HG03558 (cell line): ENCODE measurements at regions not wholly inside any gene's neighbourhood (a gene's known extent, or its start where the extent isn't known, plus 50 kb on each side); places are given as distances from the start of the nearest gene placed in this dataset.
"Not testable (repeated sequence)": the region's sequence is repeated elsewhere in the genome, so short reads cannot be mapped to it uniquely, and the experiment has no call there.

Source experiments
- ATAC-seq: cut with Tn5 transposase; IDR thresholded peaks from one replicate; pipeline ENCODE4 v1.9.1; 2021; ENCODE audit warnings: moderate number of reproducible peaks; ENCODE audit not compliant: unreplicated experiment; ENCODE audit errors: extremely low read depth

- ATAC-seq: no peak
Observed at GRCh38 chr13:38283346-38283745, 66.3 kb upstream of the UFM1 start.

- ATAC-seq: no peak
Observed at GRCh38 chr13:38265132-38265497, 84.5 kb upstream of the UFM1 start.

GRCh38 chr13:38264363-38265131 is 85.1 kb upstream of the UFM1 start:
- ATAC-seq: no peak

GRCh38 chr13:38262211-38262610 is 87.4 kb upstream of the UFM1 start:
- no peak for ATAC-seq

GRCh38 chr13:38255600-38255999 is 94.1 kb upstream of the UFM1 start:
- ATAC-seq: no peak

- no peak for ATAC-seq
Observed at GRCh38 chr13:38239874-38240273, 109.8 kb upstream of the UFM1 start.

- no peak for ATAC-seq
Observed at GRCh38 chr13:38228322-38228721, 121.3 kb upstream of the UFM1 start.

- no peak for ATAC-seq
Observed at GRCh38 chr13:38226496-38226895, 123.2 kb upstream of the UFM1 start.

- no peak for ATAC-seq
Observed at GRCh38 chr13:38223089-38223488, 126.6 kb upstream of the UFM1 start.

- ATAC-seq: not testable (repeated sequence)
Observed at GRCh38 chr13:38221120-38221519, 128.5 kb upstream of the UFM1 start.

- no peak for ATAC-seq
Observed at GRCh38 chr13:38216181-38216580, 133.5 kb upstream of the UFM1 start.

- ATAC-seq: no peak
Observed at GRCh38 chr13:38213314-38213713, 136.3 kb upstream of the UFM1 start.

- ATAC-seq: no peak
Observed at GRCh38 chr13:38210928-38211596, 138.6 kb upstream of the UFM1 start.

- no peak for ATAC-seq
Observed at GRCh38 chr13:38204556-38204955, 145.1 kb upstream of the UFM1 start.

- no peak for ATAC-seq
Observed at GRCh38 chr13:38202740-38203139, 146.9 kb upstream of the UFM1 start.

GRCh38 chr13:38191016-38191415 is 158.6 kb upstream of the UFM1 start:
- no peak for ATAC-seq

GRCh38 chr13:38180670-38181069 is 169.0 kb upstream of the UFM1 start:
- no peak for ATAC-seq

GRCh38 chr13:38180126-38180525 is 169.5 kb upstream of the UFM1 start:
- no peak for ATAC-seq

GRCh38 chr13:38176664-38177063 is 173.0 kb upstream of the UFM1 start:
- ATAC-seq: no peak

GRCh38 chr13:38173403-38173802 is 176.2 kb upstream of the UFM1 start:
- ATAC-seq: no peak

- peak; percentile 88 for ATAC-seq
Observed at GRCh38 chr13:38167164-38167822, 182.4 kb upstream of the UFM1 start.
